ENCODE measurements at regions not wholly inside any gene's neighbourhood (a gene's known extent, or its start where the extent isn't known, plus 50 kb on each side); places are given as distances from the start of the nearest gene placed in this dataset.

GRCh38 chr15:79592126-79592525 lies 160.0 kb downstream of the MINAR1 start:
- no peak for FAIRE-seq

GRCh38 chr15:79593119-79593869 lies 161.2 kb downstream of the MINAR1 start:
- Mint-ChIP-seq H3K4me1 (ENCODE audit: low read depth, unreplicated experiment) (no peaks in the 10 kb centered on the region), H3K27me3 (ENCODE audit: low read depth, unreplicated experiment) (peaks cover 5% of the 10 kb centered on the region), H3K9me3 (ENCODE audit: unreplicated experiment) (no peaks in the 10 kb centered on the region), H3K36me3 (ENCODE audit: low read depth, unreplicated experiment) (no peaks in the 10 kb centered on the region), H3K27ac (ENCODE audit: unreplicated experiment) (no peak overlapping the region), H3K4me3 (ENCODE audit: unreplicated experiment) (no peak overlapping the region)
- Histone ChIP-seq H3K9ac (ENCODE audit: low read length) (no peak overlapping the region), H3K4me2 (ENCODE audit: low read length) (no peak overlapping the region), H3K4me1 (ENCODE audit: insufficient read depth, low read length) (no peaks in the 10 kb centered on the region), H2AFZ (ENCODE audit: low read depth, low read length) (no peak overlapping the region), H3K27ac (ENCODE audit: low read depth, low read length) (no peak overlapping the region), H3K9me3 (ENCODE audit: insufficient read depth, low read depth, low read length) (no peaks in the 10 kb centered on the region), H4K20me1 (ENCODE audit: insufficient read depth, low read length) (no peaks in the 10 kb centered on the region), H3K79me2 (ENCODE audit: insufficient read depth, low read length) (no peaks in the 10 kb centered on the region), H3K36me3 (ENCODE audit: insufficient read depth, low read length) (no peaks in the 10 kb centered on the region), H3K4me3 (ENCODE audit: insufficient read depth, low read depth, low read length) (no peak overlapping the region), H3K27me3 (ENCODE audit: insufficient read depth, low read length) (peaks cover 3% of the 10 kb centered on the region)
- DNase-seq (ENCODE audit: low read depth) (no peak), FAIRE-seq (no peak)
- TF ChIP-seq EZH2 (IDR thresholded peaks at IDR 0.05; ENCODE audit: insufficient read depth, low read length) = no peak
- no peak for TF ChIP-seq CTCF (IDR thresholded peaks at IDR 0.05; ENCODE audit: insufficient read depth, low read depth, low read length)

More at GRCh38 chr15:79592126-79592525, 160.0 kb downstream of the MINAR1 start:
- H3K9me3 ChIP-seq (ENCODE audit: insufficient read depth, low read depth, low read length) = no peaks in the 10 kb centered on the region
- Mint-ChIP-seq H3K36me3 (ENCODE audit: low read depth, unreplicated experiment) (no peaks in the 10 kb centered on the region), H3K4me1 (ENCODE audit: low read depth, unreplicated experiment) (no peaks in the 10 kb centered on the region), H3K27me3 (ENCODE audit: low read depth, unreplicated experiment) (peaks cover 6% of the 10 kb centered on the region), H3K9me3 (ENCODE audit: unreplicated experiment) (no peaks in the 10 kb centered on the region), H3K4me3 (ENCODE audit: unreplicated experiment) (no peak overlapping the region), H3K27ac (ENCODE audit: unreplicated experiment) (no peak overlapping the region)
- TF ChIP-seq CTCF (IDR thresholded peaks at IDR 0.05; ENCODE audit: insufficient read depth, low read depth, low read length) (no peak), EZH2 (IDR thresholded peaks at IDR 0.05; ENCODE audit: insufficient read depth, low read length) (no peak)
- H3K36me3 ChIP-seq (ENCODE audit: insufficient read depth, low read length) = no peaks in the 10 kb centered on the region
- no peak overlapping the region for H2AFZ ChIP-seq (ENCODE audit: low read depth, low read length)
- DNase-seq (ENCODE audit: low read depth) = no peak
- peaks cover 4% of the 10 kb centered on the region for H3K27me3 ChIP-seq (ENCODE audit: insufficient read depth, low read length)
- H3K9ac ChIP-seq (ENCODE audit: low read length) = no peak overlapping the region
- no peaks in the 10 kb centered on the region for H3K4me1 ChIP-seq (ENCODE audit: insufficient read depth, low read length)
- H4K20me1 ChIP-seq (ENCODE audit: insufficient read depth, low read length) = no peaks in the 10 kb centered on the region
- no peak overlapping the region for H3K4me3 ChIP-seq (ENCODE audit: insufficient read depth, low read depth, low read length)
- H3K79me2 ChIP-seq (ENCODE audit: insufficient read depth, low read length) = no peaks in the 10 kb centered on the region
- H3K4me2 ChIP-seq (ENCODE audit: low read length) = no peak overlapping the region
- H3K27ac ChIP-seq (ENCODE audit: low read depth, low read length) = no peak overlapping the region

GRCh38 chr15:79595306-79595705 lies 163.2 kb downstream of the MINAR1 start:
- H3K9me3 ChIP-seq (ENCODE audit: insufficient read depth, low read depth, low read length) = no peaks in the 10 kb centered on the region
- H2AFZ ChIP-seq (ENCODE audit: low read depth, low read length) = no peak overlapping the region
- no peaks in the 10 kb centered on the region for H3K27me3 ChIP-seq (ENCODE audit: insufficient read depth, low read length)
- H3K4me3 ChIP-seq (ENCODE audit: insufficient read depth, low read depth, low read length) = no peak overlapping the region
- Mint-ChIP-seq H3K4me3 (ENCODE audit: unreplicated experiment) (no peak overlapping the region), H3K36me3 (ENCODE audit: low read depth, unreplicated experiment) (no peaks in the 10 kb centered on the region), H3K4me1 (ENCODE audit: low read depth, unreplicated experiment) (no peaks in the 10 kb centered on the region), H3K9me3 (ENCODE audit: unreplicated experiment) (no peaks in the 10 kb centered on the region), H3K27ac (ENCODE audit: unreplicated experiment) (no peak overlapping the region), H3K27me3 (ENCODE audit: low read depth, unreplicated experiment) (no peaks in the 10 kb centered on the region)
- no peaks in the 10 kb centered on the region for H3K4me1 ChIP-seq (ENCODE audit: insufficient read depth, low read length)
- H3K79me2 ChIP-seq (ENCODE audit: insufficient read depth, low read length) = no peaks in the 10 kb centered on the region
- FAIRE-seq (no peak), DNase-seq (ENCODE audit: low read depth) (no peak)
- no peak overlapping the region for H3K9ac ChIP-seq (ENCODE audit: low read length)
- H3K36me3 ChIP-seq (ENCODE audit: insufficient read depth, low read length) = no peaks in the 10 kb centered on the region
- no peak for TF ChIP-seq EZH2 (IDR thresholded peaks at IDR 0.05; ENCODE audit: insufficient read depth, low read length)
- TF ChIP-seq CTCF (IDR thresholded peaks at IDR 0.05; ENCODE audit: insufficient read depth, low read depth, low read length) = no peak
- H3K4me2 ChIP-seq (ENCODE audit: low read length) = no peak overlapping the region
- H4K20me1 ChIP-seq (ENCODE audit: insufficient read depth, low read length) = no peaks in the 10 kb centered on the region
- H3K27ac ChIP-seq (ENCODE audit: low read depth, low read length) = no peak overlapping the region
